Astrocyte (in vitro differentiated cells and primary cell): ENCODE measurements at regions not wholly inside any gene's neighbourhood (a gene's known extent, or its start where the extent isn't known, plus 50 kb on each side); places are given as distances from the start of the nearest gene placed in this dataset.

Experiments used
- DNase-seq: peaks from one replicate; pipeline ENCODE4 v3.0.0-alpha.2; 2010; ENCODE audit warnings: low read depth
- FAIRE-seq: peaks from 2 replicates; lab custom pipeline; 2011; peaks lifted over from hg19 to GRCh38; lab: Jason Lieb, UNC
- H2AFZ ChIP-seq: 2 replicates; pipeline ENCODE4 v1.6.0; 2012; ENCODE audit warnings: low read depth, low read length, inconsistent platforms
- H3K27ac ChIP-seq: 2 replicates; pipeline ENCODE4 v1.5.1; 2011; ENCODE audit warnings: low read depth, low read length, inconsistent platforms
- H3K27me3 ChIP-seq: 2 replicates; pipeline ENCODE4 v1.6.0; 2011; ENCODE audit warnings: low read length, inconsistent platforms; ENCODE audit not compliant: insufficient read depth
- H3K36me3 ChIP-seq: 2 replicates; pipeline ENCODE4 v1.5.1; 2011; ENCODE audit warnings: low read length, inconsistent platforms; ENCODE audit not compliant: insufficient read depth
- H3K4me1 ChIP-seq: 2 replicates; pipeline ENCODE4 v1.5.1; 2011; ENCODE audit warnings: low read length, inconsistent platforms; ENCODE audit not compliant: insufficient read depth
- H3K4me2 ChIP-seq: 2 replicates; pipeline ENCODE4 v1.6.0; 2012; ENCODE audit warnings: low read length, inconsistent platforms
- H3K4me3 ChIP-seq: 2 replicates; pipeline ENCODE4 v1.5.1; 2011; ENCODE audit warnings: low read depth, mild to moderate bottlenecking, low read length, inconsistent platforms; ENCODE audit not compliant: insufficient read depth
- H3K79me2 ChIP-seq: 2 replicates; pipeline ENCODE4 v1.6.0; 2012; ENCODE audit warnings: mild to moderate bottlenecking, low read length, inconsistent platforms; ENCODE audit not compliant: insufficient read depth
- H3K9ac ChIP-seq: 2 replicates; pipeline ENCODE4 v1.6.0; 2012; ENCODE audit warnings: mild to moderate bottlenecking, low read length, inconsistent platforms
- H3K9me3 ChIP-seq: 2 replicates; pipeline ENCODE4 v1.5.1; 2012; ENCODE audit warnings: low read depth, mild to moderate bottlenecking, low read length, inconsistent platforms; ENCODE audit not compliant: insufficient read depth
- H4K20me1 ChIP-seq: 2 replicates; pipeline ENCODE4 v1.6.0; 2012; ENCODE audit warnings: low read length, inconsistent platforms; ENCODE audit not compliant: insufficient read depth
- H3K27ac Mint-ChIP-seq: one replicate; pipeline ENCODE4 v1.8.0; 2021; ENCODE audit warnings: mild to moderate bottlenecking, mixed read lengths; ENCODE audit not compliant: unreplicated experiment
- H3K27me3 Mint-ChIP-seq: one replicate; pipeline ENCODE4 v1.8.0; 2021; ENCODE audit warnings: low read depth, mixed read lengths; ENCODE audit not compliant: unreplicated experiment
- H3K36me3 Mint-ChIP-seq: one replicate; pipeline ENCODE4 v1.8.0; 2021; ENCODE audit warnings: low read depth, mixed read lengths; ENCODE audit not compliant: unreplicated experiment
- H3K4me1 Mint-ChIP-seq: one replicate; pipeline ENCODE4 v1.8.0; 2021; ENCODE audit warnings: low read depth, mixed read lengths; ENCODE audit not compliant: unreplicated experiment
- H3K4me3 Mint-ChIP-seq: one replicate; pipeline ENCODE4 v1.8.0; 2021; ENCODE audit warnings: mild to moderate bottlenecking, moderate library complexity, mixed read lengths; ENCODE audit not compliant: unreplicated experiment
- H3K9me3 Mint-ChIP-seq: one replicate; pipeline ENCODE4 v1.8.0; 2021; ENCODE audit warnings: mild to moderate bottlenecking, mixed read lengths; ENCODE audit not compliant: unreplicated experiment
- EZH2 ChIP-seq: IDR thresholded peaks from 2 replicates; pipeline ENCODE4 v1.6.1; 2012; ENCODE audit warnings: mild to moderate bottlenecking, low read length, inconsistent platforms; ENCODE audit not compliant: insufficient read depth
- TF ChIP-seq, protein P1 (sequence below): IDR thresholded peaks from 2 replicates; pipeline ENCODE4 v1.5.1; 2011; ENCODE audit warnings: low read depth, mild to moderate bottlenecking, inconsistent platforms, low read length, moderate library complexity; ENCODE audit not compliant: insufficient read depth

DNA sequence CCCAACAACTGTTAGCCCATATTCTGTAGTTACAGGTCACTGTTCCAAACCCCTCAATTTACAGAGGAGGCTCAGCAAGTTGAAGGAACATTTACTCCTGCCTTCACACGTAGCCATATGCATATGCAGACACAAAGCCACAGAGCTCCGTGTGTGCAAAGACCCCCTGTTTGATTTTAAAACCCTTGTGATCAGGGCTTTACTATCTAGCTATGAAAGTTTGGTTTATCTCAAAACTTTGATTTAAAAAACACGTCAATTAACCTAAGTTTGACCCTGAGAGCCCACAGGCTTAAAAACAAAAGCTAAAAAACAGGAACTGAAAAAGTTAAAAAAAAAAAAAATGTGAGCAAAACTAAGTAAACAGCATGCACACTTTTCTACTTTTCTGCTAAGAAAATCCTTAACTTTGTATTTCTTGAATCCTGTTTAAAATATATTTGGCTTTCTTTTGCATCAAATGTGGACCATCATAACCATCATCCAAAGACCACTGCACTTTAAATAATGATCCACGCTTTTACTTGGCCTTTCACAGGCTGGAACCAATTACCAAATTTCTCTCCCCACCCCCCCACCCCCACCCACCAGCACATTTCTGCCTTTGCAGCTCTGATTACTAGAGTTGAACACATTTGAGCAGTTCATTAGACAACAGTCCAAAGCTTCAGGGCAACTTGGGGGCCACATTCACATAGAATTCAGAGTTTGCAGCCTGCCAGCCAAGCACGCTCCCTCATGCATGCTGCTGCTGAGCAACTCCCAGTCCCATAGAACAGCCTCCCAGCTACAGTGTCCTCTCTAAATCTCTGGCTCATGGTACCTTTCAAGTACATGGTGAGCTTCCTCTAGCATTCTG lies 128.8 kb upstream of the MAP3K1 start:
- Mint-ChIP-seq H3K4me3 (no peak overlapping the region), H3K36me3 (no peaks in the 10 kb centered on the region), H3K4me1 (peaks cover 4% of the 10 kb centered on the region), H3K27ac (no peak overlapping the region), H3K27me3 (peaks cover 19% of the 10 kb centered on the region), H3K9me3 (peaks cover 1% of the 10 kb centered on the region)
- no peaks in the 10 kb centered on the region for H4K20me1 ChIP-seq
- H3K9me3 ChIP-seq = no peaks in the 10 kb centered on the region
- no peak overlapping the region for H3K4me3 ChIP-seq
- H3K4me1 ChIP-seq = peaks cover 2% of the 10 kb centered on the region
- H3K9ac ChIP-seq = no peak overlapping the region
- no peak overlapping the region for H2AFZ ChIP-seq
- no peaks in the 10 kb centered on the region for H3K79me2 ChIP-seq
- H3K27ac ChIP-seq = no peak overlapping the region
- FAIRE-seq = no peak
- no peak overlapping the region for H3K4me2 ChIP-seq
- H3K27me3 ChIP-seq = no peaks in the 10 kb centered on the region
- H3K36me3 ChIP-seq = no peaks in the 10 kb centered on the region
- DNase-seq = no peak
- no peak for TF ChIP-seq EZH2
- TF ChIP-seq, protein P1, sequence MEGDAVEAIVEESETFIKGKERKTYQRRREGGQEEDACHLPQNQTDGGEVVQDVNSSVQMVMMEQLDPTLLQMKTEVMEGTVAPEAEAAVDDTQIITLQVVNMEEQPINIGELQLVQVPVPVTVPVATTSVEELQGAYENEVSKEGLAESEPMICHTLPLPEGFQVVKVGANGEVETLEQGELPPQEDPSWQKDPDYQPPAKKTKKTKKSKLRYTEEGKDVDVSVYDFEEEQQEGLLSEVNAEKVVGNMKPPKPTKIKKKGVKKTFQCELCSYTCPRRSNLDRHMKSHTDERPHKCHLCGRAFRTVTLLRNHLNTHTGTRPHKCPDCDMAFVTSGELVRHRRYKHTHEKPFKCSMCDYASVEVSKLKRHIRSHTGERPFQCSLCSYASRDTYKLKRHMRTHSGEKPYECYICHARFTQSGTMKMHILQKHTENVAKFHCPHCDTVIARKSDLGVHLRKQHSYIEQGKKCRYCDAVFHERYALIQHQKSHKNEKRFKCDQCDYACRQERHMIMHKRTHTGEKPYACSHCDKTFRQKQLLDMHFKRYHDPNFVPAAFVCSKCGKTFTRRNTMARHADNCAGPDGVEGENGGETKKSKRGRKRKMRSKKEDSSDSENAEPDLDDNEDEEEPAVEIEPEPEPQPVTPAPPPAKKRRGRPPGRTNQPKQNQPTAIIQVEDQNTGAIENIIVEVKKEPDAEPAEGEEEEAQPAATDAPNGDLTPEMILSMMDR = no peak

DNA sequence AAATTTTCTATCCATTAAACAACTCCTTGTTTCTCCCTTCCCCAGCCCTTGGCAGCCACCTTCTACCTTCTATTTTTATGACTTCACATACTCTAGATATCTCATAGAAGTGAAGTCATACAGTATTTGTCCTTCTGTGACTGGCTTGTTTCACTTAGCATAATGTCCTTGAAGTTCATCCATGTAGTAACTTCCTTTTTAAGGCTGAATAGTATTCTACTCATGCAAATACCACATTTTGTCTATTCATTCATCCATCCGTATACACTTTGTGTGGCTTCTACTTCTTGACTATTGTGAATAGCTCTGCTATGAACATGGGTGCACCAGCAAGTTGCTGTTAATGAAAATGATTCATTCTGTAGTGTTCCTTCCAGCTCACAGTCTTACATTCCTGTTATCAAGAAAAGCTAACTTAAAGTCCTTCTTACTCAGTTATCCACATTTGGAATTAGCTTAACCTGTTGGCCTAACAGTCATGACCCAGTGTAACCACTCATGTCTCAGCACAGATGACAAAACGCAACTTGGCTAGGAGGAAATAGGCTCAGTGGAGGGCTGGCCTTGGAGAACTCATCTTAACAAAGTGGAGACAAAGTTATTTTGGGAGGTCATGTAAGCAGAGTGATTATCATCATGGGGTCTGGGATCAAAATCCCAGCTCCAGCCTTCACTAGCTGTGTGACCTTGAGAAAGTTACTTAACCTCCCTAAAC lies 129.7 kb upstream of the MAP3K1 start:
- peaks cover 17% of the 10 kb centered on the region for H3K27me3 Mint-ChIP-seq
- Histone ChIP-seq H3K27ac (no peak overlapping the region), H3K4me1 (peaks cover 5% of the 10 kb centered on the region), H3K4me2 (no peak overlapping the region), H3K36me3 (no peaks in the 10 kb centered on the region), H3K9ac (no peak overlapping the region), H3K9me3 (no peaks in the 10 kb centered on the region), H3K79me2 (no peaks in the 10 kb centered on the region), H3K4me3 (no peak overlapping the region), H4K20me1 (no peaks in the 10 kb centered on the region), H2AFZ (no peak overlapping the region), H3K27me3 (no peaks in the 10 kb centered on the region)
- H3K36me3 Mint-ChIP-seq = no peaks in the 10 kb centered on the region
- no peak overlapping the region for H3K4me3 Mint-ChIP-seq
- H3K9me3 Mint-ChIP-seq = peaks cover 1% of the 10 kb centered on the region
- TF ChIP-seq, protein P1 = no peak
- TF ChIP-seq EZH2 = no peak
- peaks cover 8% of the 10 kb centered on the region for H3K4me1 Mint-ChIP-seq
- FAIRE-seq = no peak
- no peak overlapping the region for H3K27ac Mint-ChIP-seq
- DNase-seq = no peak
